HG02870 (cell line): ENCODE measurements at regions not wholly inside any gene's neighbourhood (a gene's known extent, or its start where the extent isn't known, plus 50 kb on each side); places are given as distances from the start of the nearest gene placed in this dataset.

Experiments used
- ATAC-seq: cut with Tn5 transposase; IDR thresholded peaks from one replicate; pipeline ENCODE4 v1.9.1; 2021; ENCODE audit warnings: mild to moderate bottlenecking, moderate library complexity; ENCODE audit not compliant: unreplicated experiment

- ATAC-seq, result no peak
Measured at GRCh38 chr12:87120440-87120839, 864.2 kb upstream of the MGAT4C start.

- ATAC-seq, result no peak
Measured at GRCh38 chr12:87119713-87120112, 863.5 kb upstream of the MGAT4C start.

- ATAC-seq, result no peak
Measured at GRCh38 chr12:87117526-87117925, 861.3 kb upstream of the MGAT4C start.

GRCh38 chr12:87116780-87117179, 860.6 kb upstream of the MGAT4C start:
- ATAC-seq, result no peak

GRCh38 chr12:87112571-87113345, 856.6 kb upstream of the MGAT4C start:
- ATAC-seq, result no peak

- ATAC-seq, result no peak
Measured at GRCh38 chr12:87107766-87108165, 851.6 kb upstream of the MGAT4C start.

GRCh38 chr12:87107270-87107669, 851.1 kb upstream of the MGAT4C start:
- no peak for ATAC-seq

GRCh38 chr12:87096082-87096585, 839.9 kb upstream of the MGAT4C start:
- no peak for ATAC-seq

- no peak for ATAC-seq
Measured at GRCh38 chr12:87094356-87094755, 838.2 kb upstream of the MGAT4C start.

- no peak for ATAC-seq
Measured at GRCh38 chr12:87092421-87092820, 836.2 kb upstream of the MGAT4C start.

GRCh38 chr12:87086118-87086891, 830.1 kb upstream of the MGAT4C start:
- no peak for ATAC-seq

- no peak for ATAC-seq
Measured at GRCh38 chr12:87085286-87085685, 829.1 kb upstream of the MGAT4C start.

GRCh38 chr12:87082756-87083155, 826.6 kb upstream of the MGAT4C start:
- ATAC-seq, result no peak

- ATAC-seq, result no peak
Measured at GRCh38 chr12:87074781-87075180, 818.6 kb upstream of the MGAT4C start.

GRCh38 chr12:87066326-87066725, 810.1 kb upstream of the MGAT4C start:
- ATAC-seq, result no peak

- ATAC-seq, result no peak
Measured at GRCh38 chr12:87059231-87059630, 803.0 kb upstream of the MGAT4C start.

GRCh38 chr12:87054226-87054625, 798.0 kb upstream of the MGAT4C start:
- no peak for ATAC-seq

- no peak for ATAC-seq
Measured at GRCh38 chr12:87051621-87052020, 795.4 kb upstream of the MGAT4C start.

- no peak for ATAC-seq
Measured at GRCh38 chr12:87047691-87048090, 791.5 kb upstream of the MGAT4C start.

- ATAC-seq, result no peak
Measured at GRCh38 chr12:87039536-87039935, 783.3 kb upstream of the MGAT4C start.

- ATAC-seq, result no peak
Measured at GRCh38 chr12:87038098-87038497, 781.9 kb upstream of the MGAT4C start.

- ATAC-seq, result no peak
Measured at GRCh38 chr12:87025976-87026375, 769.8 kb upstream of the MGAT4C start.
